ENCODE measurements at regions not wholly inside any gene's neighbourhood (a gene's known extent, or its start where the extent isn't known, plus 50 kb on each side); places are given as distances from the start of the nearest gene placed in this dataset.

- no peak for TF ChIP-seq CTCF (IDR thresholded peaks at IDR 0.05)
- TF ChIP-seq POLR2AphosphoS5 (IDR thresholded peaks at IDR 0.05; ENCODE audit: low read depth, low read length), result no peak
- TF ChIP-seq, protein P1, sequence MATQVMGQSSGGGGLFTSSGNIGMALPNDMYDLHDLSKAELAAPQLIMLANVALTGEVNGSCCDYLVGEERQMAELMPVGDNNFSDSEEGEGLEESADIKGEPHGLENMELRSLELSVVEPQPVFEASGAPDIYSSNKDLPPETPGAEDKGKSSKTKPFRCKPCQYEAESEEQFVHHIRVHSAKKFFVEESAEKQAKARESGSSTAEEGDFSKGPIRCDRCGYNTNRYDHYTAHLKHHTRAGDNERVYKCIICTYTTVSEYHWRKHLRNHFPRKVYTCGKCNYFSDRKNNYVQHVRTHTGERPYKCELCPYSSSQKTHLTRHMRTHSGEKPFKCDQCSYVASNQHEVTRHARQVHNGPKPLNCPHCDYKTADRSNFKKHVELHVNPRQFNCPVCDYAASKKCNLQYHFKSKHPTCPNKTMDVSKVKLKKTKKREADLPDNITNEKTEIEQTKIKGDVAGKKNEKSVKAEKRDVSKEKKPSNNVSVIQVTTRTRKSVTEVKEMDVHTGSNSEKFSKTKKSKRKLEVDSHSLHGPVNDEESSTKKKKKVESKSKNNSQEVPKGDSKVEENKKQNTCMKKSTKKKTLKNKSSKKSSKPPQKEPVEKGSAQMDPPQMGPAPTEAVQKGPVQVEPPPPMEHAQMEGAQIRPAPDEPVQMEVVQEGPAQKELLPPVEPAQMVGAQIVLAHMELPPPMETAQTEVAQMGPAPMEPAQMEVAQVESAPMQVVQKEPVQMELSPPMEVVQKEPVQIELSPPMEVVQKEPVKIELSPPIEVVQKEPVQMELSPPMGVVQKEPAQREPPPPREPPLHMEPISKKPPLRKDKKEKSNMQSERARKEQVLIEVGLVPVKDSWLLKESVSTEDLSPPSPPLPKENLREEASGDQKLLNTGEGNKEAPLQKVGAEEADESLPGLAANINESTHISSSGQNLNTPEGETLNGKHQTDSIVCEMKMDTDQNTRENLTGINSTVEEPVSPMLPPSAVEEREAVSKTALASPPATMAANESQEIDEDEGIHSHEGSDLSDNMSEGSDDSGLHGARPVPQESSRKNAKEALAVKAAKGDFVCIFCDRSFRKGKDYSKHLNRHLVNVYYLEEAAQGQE (IDR thresholded peaks at IDR 0.05; ENCODE audit: insufficient read depth in 1 of 2, low read depth in 2 of 2, low read length in 1 of 2), result no peak
- TF ChIP-seq SIN3A (IDR thresholded peaks at IDR 0.05; ENCODE audit: borderline replicate concordance, insufficient read depth, low read depth, low read length), result no peak
Observed at GRCh38 chr1:239703075-239703474, 316.7 kb downstream of the CHRM3 start.
